NCI-H1092 (cell line): ENCODE measurements at regions not wholly inside any gene's neighbourhood (a gene's known extent, or its start where the extent isn't known, plus 50 kb on each side); places are given as distances from the start of the nearest gene placed in this dataset.
"Not testable (repeated sequence)": the region's sequence is repeated elsewhere in the genome, so short reads cannot be mapped to it uniquely, and the experiment has no call there.

ENCODE experiments used
- DNase-seq: peaks from one replicate; lab custom pipeline; 2025; lab: John Stamatoyannopoulos, UW

GRCh38 chr10:38362514-38362913, 268.4 kb downstream of the ZNF37A start:
- DNase-seq: not testable (repeated sequence)

- DNase-seq: not testable (repeated sequence)
These were observed 269.9 kb downstream of the ZNF37A start for GRCh38 chr10:38364073-38364472.

- peak; percentile 7 for DNase-seq
These were observed 271.8 kb downstream of the ZNF37A start for GRCh38 chr10:38365917-38366316.

GRCh38 chr10:38383800-38384199, 289.7 kb downstream of the ZNF37A start:
- not testable (repeated sequence) for DNase-seq

- DNase-seq: not testable (repeated sequence)
These were observed 292.7 kb downstream of the ZNF37A start for GRCh38 chr10:38386869-38387268.

GRCh38 chr10:38390725-38391124, 296.6 kb downstream of the ZNF37A start:
- DNase-seq: not testable (repeated sequence)

GRCh38 chr10:38395465-38395864, 301.3 kb downstream of the ZNF37A start:
- DNase-seq: not testable (repeated sequence)

GRCh38 chr10:38396178-38396954, 302.2 kb downstream of the ZNF37A start:
- DNase-seq: not testable (repeated sequence)

GRCh38 chr10:38401565-38401964, 307.4 kb downstream of the ZNF37A start:
- DNase-seq: not testable (repeated sequence)

- DNase-seq: peak; percentile 84
These were observed 308.6 kb downstream of the ZNF37A start for GRCh38 chr10:38402442-38403346.

- DNase-seq: not testable (repeated sequence)
These were observed 309.4 kb downstream of the ZNF37A start for GRCh38 chr10:38403347-38404117.

GRCh38 chr10:38423634-38424033, 329.5 kb downstream of the ZNF37A start:
- not testable (repeated sequence) for DNase-seq

GRCh38 chr10:38430242-38430641, 336.1 kb downstream of the ZNF37A start:
- DNase-seq: not testable (repeated sequence)

GRCh38 chr10:38437359-38437758, 343.2 kb downstream of the ZNF37A start:
- not testable (repeated sequence) for DNase-seq

- DNase-seq: not testable (repeated sequence)
These were observed 354.6 kb downstream of the ZNF37A start for GRCh38 chr10:38448614-38449355.

- not testable (repeated sequence) for DNase-seq
These were observed 355.5 kb downstream of the ZNF37A start for GRCh38 chr10:38449618-38450017.

GRCh38 chr10:38450372-38451057, 356.4 kb downstream of the ZNF37A start:
- not testable (repeated sequence) for DNase-seq

GRCh38 chr10:38451306-38451967, 357.3 kb downstream of the ZNF37A start:
- not testable (repeated sequence) for DNase-seq
